Thyroid gland (tissue), 4 donors: ENCODE measurements at regions not wholly inside any gene's neighbourhood (a gene's known extent, or its start where the extent isn't known, plus 50 kb on each side); places are given as distances from the start of the nearest gene placed in this dataset.

Experiments used
- POLR2A ChIP-seq, 2 donors: fragments of 450-650 bp; IDR thresholded peaks; one replicate each; pipeline ENCODE4 v1.6.1; 2017; ENCODE audit warnings: antibody characterized with exemption in 2 of 2, mild to moderate bottlenecking in 2 of 2, moderate library complexity in 1 of 2
- TF ChIP-seq, protein P1 (sequence below), 6 experiments: fragments of 200-600 bp in 3 of 6; fragments of 450-650 bp in 3 of 6; sonication (generic) in 3 of 6; IDR thresholded peaks; one replicate each; pipeline ENCODE4 v1.5.1; 2016 to 2019; ENCODE audit warnings: antibody characterized with exemption in 6 of 6, mild to moderate bottlenecking in 2 of 6, inconsistent platforms in 1 of 6, moderate library complexity in 1 of 6

DNA sequence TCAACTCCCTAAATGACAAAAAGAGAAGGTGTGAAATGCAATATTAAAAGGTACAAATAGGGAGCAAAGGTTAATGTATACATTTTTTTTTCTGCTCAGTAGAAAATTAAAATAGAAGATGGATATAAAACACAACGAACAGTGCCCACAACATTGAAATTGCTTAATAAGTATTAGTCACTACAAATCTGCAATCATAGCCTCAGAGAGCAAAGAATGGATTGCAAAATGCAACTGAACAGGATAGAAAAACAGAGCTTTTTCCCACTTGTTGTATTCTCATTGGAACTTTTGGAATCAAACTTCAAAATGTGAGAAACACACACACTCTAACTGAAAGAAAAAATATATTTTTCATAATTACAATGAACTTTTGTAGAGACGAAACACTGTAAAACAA lies 552.2 kb upstream of the NCAM2 start:
- TF ChIP-seq, protein P1, sequence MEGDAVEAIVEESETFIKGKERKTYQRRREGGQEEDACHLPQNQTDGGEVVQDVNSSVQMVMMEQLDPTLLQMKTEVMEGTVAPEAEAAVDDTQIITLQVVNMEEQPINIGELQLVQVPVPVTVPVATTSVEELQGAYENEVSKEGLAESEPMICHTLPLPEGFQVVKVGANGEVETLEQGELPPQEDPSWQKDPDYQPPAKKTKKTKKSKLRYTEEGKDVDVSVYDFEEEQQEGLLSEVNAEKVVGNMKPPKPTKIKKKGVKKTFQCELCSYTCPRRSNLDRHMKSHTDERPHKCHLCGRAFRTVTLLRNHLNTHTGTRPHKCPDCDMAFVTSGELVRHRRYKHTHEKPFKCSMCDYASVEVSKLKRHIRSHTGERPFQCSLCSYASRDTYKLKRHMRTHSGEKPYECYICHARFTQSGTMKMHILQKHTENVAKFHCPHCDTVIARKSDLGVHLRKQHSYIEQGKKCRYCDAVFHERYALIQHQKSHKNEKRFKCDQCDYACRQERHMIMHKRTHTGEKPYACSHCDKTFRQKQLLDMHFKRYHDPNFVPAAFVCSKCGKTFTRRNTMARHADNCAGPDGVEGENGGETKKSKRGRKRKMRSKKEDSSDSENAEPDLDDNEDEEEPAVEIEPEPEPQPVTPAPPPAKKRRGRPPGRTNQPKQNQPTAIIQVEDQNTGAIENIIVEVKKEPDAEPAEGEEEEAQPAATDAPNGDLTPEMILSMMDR (IDR thresholded peaks at IDR 0.05), result no peak
- TF ChIP-seq POLR2A (IDR thresholded peaks at IDR 0.05), result no peak
